ENCODE measurements at regions not wholly inside any gene's neighbourhood (a gene's known extent, or its start where the extent isn't known, plus 50 kb on each side); places are given as distances from the start of the nearest gene placed in this dataset.

GRCh38 chr9:134487066-134487710, 154.4 kb upstream of the COL5A1 start:
- H3K36me3 ChIP-seq (ENCODE audit: control insufficient read depth, insufficient read depth, low read length, severe bottlenecking) = no peaks in the 10 kb centered on the region
- H3K4me3 ChIP-seq (ENCODE audit: low read length) = no peak overlapping the region
- H3K4me1 ChIP-seq (ENCODE audit: control insufficient read depth, insufficient read depth, low read length) = peaks cover 21% of the 10 kb centered on the region
- H3K27me3 ChIP-seq (replicated peaks; ENCODE audit: control insufficient read depth, insufficient read depth, low read length) = no peaks in the 10 kb centered on the region
- no peaks in the 10 kb centered on the region for H3K9me3 ChIP-seq (ENCODE audit: control insufficient read depth, low read length)
- no peak for DNase-seq (ENCODE audit: low read depth)
- H3K9ac ChIP-seq (ENCODE audit: low read length) = no peak overlapping the region

- H3K27me3 ChIP-seq (replicated peaks; ENCODE audit: control insufficient read depth, insufficient read depth, low read length) = no peaks in the 10 kb centered on the region
- H3K36me3 ChIP-seq (ENCODE audit: control insufficient read depth, insufficient read depth, low read length, severe bottlenecking) = no peaks in the 10 kb centered on the region
These were observed 153.0 kb upstream of the COL5A1 start for GRCh38 chr9:134488331-134489280.

GRCh38 chr9:134489621-134490408, 151.8 kb upstream of the COL5A1 start:
- DNase-seq (ENCODE audit: low read depth) = no peak

More at GRCh38 chr9:134488331-134489280, 153.0 kb upstream of the COL5A1 start:
- Histone ChIP-seq H3K9ac (ENCODE audit: low read length) (peak overlapping the region; percentile 38), H3K4me1 (ENCODE audit: control insufficient read depth, insufficient read depth, low read length) (peaks cover 31% of the 10 kb centered on the region), H3K4me3 (ENCODE audit: low read length) (peak overlapping the region; percentile 40), H3K9me3 (ENCODE audit: control insufficient read depth, low read length) (no peaks in the 10 kb centered on the region)
- no peak for DNase-seq (ENCODE audit: low read depth)

GRCh38 chr9:134490446-134490845, 151.2 kb upstream of the COL5A1 start:
- no peak overlapping the region for H3K4me3 ChIP-seq (ENCODE audit: low read length)
- no peak overlapping the region for H3K9ac ChIP-seq (ENCODE audit: low read length)
- H3K4me1 ChIP-seq (ENCODE audit: control insufficient read depth, insufficient read depth, low read length) = peaks cover 31% of the 10 kb centered on the region
- H3K27me3 ChIP-seq (replicated peaks; ENCODE audit: control insufficient read depth, insufficient read depth, low read length) = no peaks in the 10 kb centered on the region
- no peaks in the 10 kb centered on the region for H3K9me3 ChIP-seq (ENCODE audit: control insufficient read depth, low read length)
- DNase-seq (ENCODE audit: low read depth) = no peak
- H3K36me3 ChIP-seq (ENCODE audit: control insufficient read depth, insufficient read depth, low read length, severe bottlenecking) = no peaks in the 10 kb centered on the region

More at GRCh38 chr9:134489621-134490408, 151.8 kb upstream of the COL5A1 start:
- Histone ChIP-seq H3K27me3 (replicated peaks; ENCODE audit: control insufficient read depth, insufficient read depth, low read length) (no peaks in the 10 kb centered on the region), H3K4me1 (ENCODE audit: control insufficient read depth, insufficient read depth, low read length) (peaks cover 31% of the 10 kb centered on the region), H3K4me3 (ENCODE audit: low read length) (no peak overlapping the region), H3K9me3 (ENCODE audit: control insufficient read depth, low read length) (no peaks in the 10 kb centered on the region), H3K36me3 (ENCODE audit: control insufficient read depth, insufficient read depth, low read length, severe bottlenecking) (no peaks in the 10 kb centered on the region), H3K9ac (ENCODE audit: low read length) (peak overlapping the region; percentile 38)

- Histone ChIP-seq H3K9me3 (ENCODE audit: control insufficient read depth, low read length) (no peaks in the 10 kb centered on the region), H3K4me3 (ENCODE audit: low read length) (no peak overlapping the region), H3K4me1 (ENCODE audit: control insufficient read depth, insufficient read depth, low read length) (peaks cover 35% of the 10 kb centered on the region), H3K9ac (ENCODE audit: low read length) (peak overlapping the region; percentile 70), H3K27me3 (replicated peaks; ENCODE audit: control insufficient read depth, insufficient read depth, low read length) (no peaks in the 10 kb centered on the region), H3K36me3 (ENCODE audit: control insufficient read depth, insufficient read depth, low read length, severe bottlenecking) (no peaks in the 10 kb centered on the region)
- no peak for DNase-seq (ENCODE audit: low read depth)
These were observed 150.3 kb upstream of the COL5A1 start for GRCh38 chr9:134491196-134491835.

- no peak overlapping the region for H3K4me3 ChIP-seq (ENCODE audit: low read length)
- peaks cover 40% of the 10 kb centered on the region for H3K4me1 ChIP-seq (ENCODE audit: control insufficient read depth, insufficient read depth, low read length)
- H3K27me3 ChIP-seq (replicated peaks; ENCODE audit: control insufficient read depth, insufficient read depth, low read length) = no peaks in the 10 kb centered on the region
- no peaks in the 10 kb centered on the region for H3K36me3 ChIP-seq (ENCODE audit: control insufficient read depth, insufficient read depth, low read length, severe bottlenecking)
- H3K9me3 ChIP-seq (ENCODE audit: control insufficient read depth, low read length) = no peaks in the 10 kb centered on the region
- no peak for DNase-seq (ENCODE audit: low read depth)
- H3K9ac ChIP-seq (ENCODE audit: low read length) = peak overlapping the region; percentile 70
These were observed 149.7 kb upstream of the COL5A1 start for GRCh38 chr9:134491856-134492255.

GRCh38 chr9:134492281-134492691, 149.3 kb upstream of the COL5A1 start:
- Histone ChIP-seq H3K27me3 (replicated peaks; ENCODE audit: control insufficient read depth, insufficient read depth, low read length) (no peaks in the 10 kb centered on the region), H3K9ac (ENCODE audit: low read length) (peak overlapping the region; percentile 70), H3K4me1 (ENCODE audit: control insufficient read depth, insufficient read depth, low read length) (peaks cover 44% of the 10 kb centered on the region), H3K9me3 (ENCODE audit: control insufficient read depth, low read length) (no peaks in the 10 kb centered on the region), H3K4me3 (ENCODE audit: low read length) (no peak overlapping the region), H3K36me3 (ENCODE audit: control insufficient read depth, insufficient read depth, low read length, severe bottlenecking) (no peaks in the 10 kb centered on the region)
- peak; percentile 99 for DNase-seq (ENCODE audit: low read depth)

- Histone ChIP-seq H3K9me3 (ENCODE audit: control insufficient read depth, low read length) (no peaks in the 10 kb centered on the region), H3K4me1 (ENCODE audit: control insufficient read depth, insufficient read depth, low read length) (peaks cover 50% of the 10 kb centered on the region), H3K36me3 (ENCODE audit: control insufficient read depth, insufficient read depth, low read length, severe bottlenecking) (no peaks in the 10 kb centered on the region), H3K4me3 (ENCODE audit: low read length) (no peak overlapping the region), H3K27me3 (replicated peaks; ENCODE audit: control insufficient read depth, insufficient read depth, low read length) (no peaks in the 10 kb centered on the region), H3K9ac (ENCODE audit: low read length) (peak overlapping the region; percentile 29)
- DNase-seq (ENCODE audit: low read depth) = no peak
These were observed 148.7 kb upstream of the COL5A1 start for GRCh38 chr9:134492721-134493460.

GRCh38 chr9:134493461-134494272, 147.9 kb upstream of the COL5A1 start:
- Histone ChIP-seq H3K9ac (ENCODE audit: low read length) (no peak overlapping the region), H3K27me3 (replicated peaks; ENCODE audit: control insufficient read depth, insufficient read depth, low read length) (no peaks in the 10 kb centered on the region), H3K4me3 (ENCODE audit: low read length) (no peak overlapping the region), H3K4me1 (ENCODE audit: control insufficient read depth, insufficient read depth, low read length) (peaks cover 46% of the 10 kb centered on the region), H3K36me3 (ENCODE audit: control insufficient read depth, insufficient read depth, low read length, severe bottlenecking) (no peaks in the 10 kb centered on the region), H3K9me3 (ENCODE audit: control insufficient read depth, low read length) (no peaks in the 10 kb centered on the region)
- no peak for DNase-seq (ENCODE audit: low read depth)

All from adipocyte (in vitro differentiated cells).